ENCODE measurements at regions not wholly inside any gene's neighbourhood (a gene's known extent, or its start where the extent isn't known, plus 50 kb on each side); places are given as distances from the start of the nearest gene placed in this dataset.

- no peak for DNase-seq
These were observed 217.0 kb upstream of the CIBAR2 start for GRCh38 chr16:85329059-85329812.

DNA sequence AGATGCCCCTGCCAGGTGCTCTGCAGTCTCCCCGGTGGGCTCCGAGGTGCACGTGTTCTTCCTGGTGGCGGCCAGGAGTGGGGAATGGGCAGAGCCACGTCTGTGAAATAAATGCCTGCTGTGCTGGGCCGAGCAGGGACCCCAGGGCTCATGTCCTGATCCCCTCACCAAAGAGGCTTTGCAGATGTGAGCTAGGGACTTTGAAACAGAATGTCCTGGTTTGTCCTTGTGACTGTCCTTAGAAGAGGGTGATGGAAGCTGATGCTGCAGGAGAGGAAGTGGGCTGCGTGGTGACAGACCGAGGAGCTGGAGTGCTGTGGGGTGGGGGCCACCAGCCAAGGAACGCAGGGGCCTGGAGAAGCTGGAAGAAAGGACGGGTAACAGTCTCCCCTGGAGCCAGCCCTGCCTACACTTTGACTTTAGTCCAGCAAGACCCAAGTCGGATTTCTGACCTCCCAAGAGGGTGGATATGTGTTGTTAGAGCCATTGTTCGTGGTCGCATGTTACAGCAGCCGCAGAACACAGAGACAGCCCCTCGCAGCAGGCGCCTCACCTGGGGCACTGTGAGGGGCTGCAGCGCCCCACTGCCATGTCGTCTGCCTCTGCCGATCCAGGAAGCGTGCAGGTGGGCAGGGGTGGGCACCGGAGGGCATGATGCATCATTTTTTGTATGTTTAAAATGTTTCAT lies 217.9 kb upstream of the CIBAR2 start:
- DNase-seq, result no peak

- DNase-seq, result no peak
These were observed 218.5 kb upstream of the CIBAR2 start for GRCh38 chr16:85330694-85331188.

DNA sequence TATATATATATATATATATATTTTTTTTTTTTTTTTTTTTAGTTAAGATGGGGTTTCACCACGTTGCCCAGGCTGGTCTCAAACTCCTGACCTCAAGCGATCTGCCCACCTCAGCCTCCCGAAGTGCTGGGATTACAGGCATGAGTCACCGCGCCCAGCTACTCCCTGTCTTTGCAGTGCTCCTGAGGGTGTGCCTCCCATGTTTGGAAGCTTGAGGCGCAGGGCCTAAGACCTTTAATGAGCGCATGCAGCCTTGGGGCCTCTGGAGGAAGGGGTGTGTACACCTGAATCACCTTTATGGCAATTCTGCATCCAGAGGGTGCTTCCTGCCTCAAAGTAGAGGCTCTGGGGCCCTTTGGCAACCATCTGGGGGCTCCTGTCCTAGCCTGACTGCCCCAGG lies 219.4 kb upstream of the CIBAR2 start:
- DNase-seq, result no peak

- no peak for DNase-seq
These were observed 219.9 kb upstream of the CIBAR2 start for GRCh38 chr16:85332175-85332574.

- no peak for DNase-seq
These were observed 221.1 kb upstream of the CIBAR2 start for GRCh38 chr16:85333337-85333736.

DNA sequence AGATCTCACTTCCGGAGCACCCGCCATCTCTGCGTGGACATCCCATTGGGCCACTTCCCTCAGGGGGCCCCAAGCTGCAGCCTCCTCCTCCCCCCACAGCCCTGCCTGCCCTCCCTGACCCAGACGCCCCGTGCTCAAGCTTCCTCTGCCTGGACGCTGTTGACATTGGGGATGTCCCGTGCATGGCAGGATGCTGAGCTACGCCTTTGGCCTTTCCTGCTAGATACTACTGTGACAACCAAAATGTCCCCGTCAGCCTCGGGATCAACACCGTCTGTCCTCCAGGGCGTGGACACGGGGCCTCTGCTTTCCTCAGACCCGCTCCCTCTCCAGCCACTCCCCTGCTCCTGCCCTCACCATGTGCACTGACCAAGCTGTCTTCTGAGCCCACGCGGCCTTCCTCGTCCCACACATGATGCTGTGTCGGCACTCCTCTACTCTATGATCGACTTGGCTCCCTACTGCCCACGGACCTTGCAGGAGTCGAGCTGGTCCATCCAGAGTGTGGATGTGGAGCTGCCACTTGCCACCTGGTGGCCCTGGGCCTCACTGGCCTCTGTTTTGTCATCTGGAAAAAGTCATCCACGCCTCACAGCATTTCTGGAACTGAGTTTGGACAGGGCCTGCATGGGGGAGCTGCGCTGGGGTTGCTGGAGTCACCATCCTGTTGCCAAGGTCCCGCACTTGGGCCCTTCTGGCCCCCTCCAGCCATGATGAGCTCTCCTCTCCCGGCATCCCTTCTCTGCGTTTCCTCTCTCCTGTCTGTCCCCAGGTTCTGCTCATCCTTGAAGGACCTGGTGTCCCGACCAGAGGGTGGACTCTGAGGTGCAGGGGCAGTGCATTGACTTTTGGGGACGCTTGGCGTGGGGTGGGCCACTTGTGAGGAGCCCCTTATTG lies 221.7 kb upstream of the CIBAR2 start:
- DNase-seq, result no peak

- peak; percentile 20 for DNase-seq
These were observed 222.7 kb upstream of the CIBAR2 start for GRCh38 chr16:85334718-85335583.

- no peak for DNase-seq
These were observed 223.6 kb upstream of the CIBAR2 start for GRCh38 chr16:85335584-85336491.

DNA sequence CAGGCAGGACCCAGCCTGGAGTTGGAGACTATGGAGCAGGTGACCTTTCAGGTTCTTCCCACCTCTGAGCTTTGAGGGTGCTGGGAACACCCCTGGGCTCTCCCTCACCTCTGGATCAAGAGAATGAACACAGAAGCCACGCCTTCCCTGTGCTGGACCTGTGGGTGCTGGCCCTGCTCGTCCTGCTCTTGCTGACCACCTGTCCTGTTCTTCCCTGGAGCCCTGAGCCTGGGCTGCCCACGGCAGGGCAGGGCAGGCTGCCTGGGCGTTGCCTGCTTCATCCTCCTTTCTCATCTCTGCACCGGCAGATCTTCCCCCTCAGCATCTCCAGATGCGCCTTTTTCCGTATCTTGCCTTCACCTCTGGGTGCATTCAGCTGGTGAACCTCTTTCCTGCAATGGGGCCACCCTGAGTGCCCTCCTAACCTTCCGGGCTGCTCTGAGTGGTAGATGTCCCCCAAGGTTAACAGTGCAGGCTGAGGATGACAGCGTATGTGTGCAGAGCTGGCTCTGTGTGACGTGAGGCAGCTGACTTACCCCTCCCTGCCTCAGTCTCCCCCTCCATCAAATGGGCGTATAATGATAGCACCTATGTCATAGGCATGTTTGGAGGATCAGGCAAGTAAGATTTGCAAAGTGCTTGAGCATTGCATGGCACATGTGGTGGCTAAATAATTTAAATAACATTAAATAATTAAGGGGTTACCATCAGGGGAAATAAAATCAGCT lies 225.8 kb upstream of the CIBAR2 start:
- DNase-seq, result no peak

DNA sequence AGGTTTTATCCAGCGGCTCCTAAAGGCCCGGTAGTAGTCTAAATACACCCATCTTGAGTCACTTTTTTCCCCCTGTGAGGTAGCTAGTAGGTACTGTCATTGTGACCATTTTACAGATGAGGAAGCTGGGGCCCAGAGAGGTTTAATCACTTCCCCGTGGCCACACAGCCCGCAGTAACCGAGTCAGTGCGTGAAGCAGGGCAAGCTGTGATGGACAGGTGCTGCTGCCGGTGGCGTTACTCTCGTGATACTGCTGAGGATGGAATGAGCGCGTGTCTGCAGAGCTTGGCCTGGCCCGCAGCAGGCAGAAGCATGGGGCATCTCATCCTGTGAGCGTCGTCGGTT lies 226.3 kb upstream of the CIBAR2 start:
- no peak for DNase-seq

DNA sequence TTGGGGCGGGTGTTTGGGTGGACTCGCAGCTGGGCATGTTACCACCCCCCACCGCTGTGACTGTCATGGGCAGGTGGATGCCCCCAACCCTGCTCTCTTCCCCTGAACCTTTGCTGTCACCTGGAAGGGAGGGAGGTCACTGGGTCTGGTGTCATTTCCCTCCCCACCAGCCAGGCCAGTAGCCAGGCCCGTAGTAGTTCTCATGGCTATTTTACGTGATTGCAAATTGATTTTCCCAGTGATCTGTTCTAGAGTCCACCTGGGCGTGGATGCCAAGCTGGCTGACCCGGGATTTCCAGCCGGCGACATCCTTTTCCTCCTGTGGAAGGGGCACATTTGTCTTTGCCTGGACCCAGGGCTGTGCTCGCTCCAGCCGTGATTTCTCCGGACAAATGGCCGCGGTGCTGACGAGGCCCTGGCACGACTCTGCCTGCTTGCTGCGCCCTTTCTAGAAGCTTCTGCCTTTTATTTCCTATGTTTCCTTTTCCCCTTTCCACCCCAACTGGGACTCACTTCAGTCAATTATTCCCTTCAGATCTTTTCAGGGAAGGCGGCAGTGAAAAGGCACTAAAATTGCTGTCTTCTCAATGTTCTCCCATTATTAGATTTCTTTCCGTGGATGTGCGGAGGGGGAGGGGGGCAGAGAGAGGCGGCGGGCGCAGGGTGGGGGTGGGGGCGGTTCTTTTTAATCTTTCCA lies 226.9 kb upstream of the CIBAR2 start:
- DNase-seq, result no peak

- DNase-seq, result no peak
These were observed 229.9 kb upstream of the CIBAR2 start for GRCh38 chr16:85341972-85342695.

GRCh38 chr16:85344502-85345128 lies 232.3 kb upstream of the CIBAR2 start:
- no peak for DNase-seq

DNA sequence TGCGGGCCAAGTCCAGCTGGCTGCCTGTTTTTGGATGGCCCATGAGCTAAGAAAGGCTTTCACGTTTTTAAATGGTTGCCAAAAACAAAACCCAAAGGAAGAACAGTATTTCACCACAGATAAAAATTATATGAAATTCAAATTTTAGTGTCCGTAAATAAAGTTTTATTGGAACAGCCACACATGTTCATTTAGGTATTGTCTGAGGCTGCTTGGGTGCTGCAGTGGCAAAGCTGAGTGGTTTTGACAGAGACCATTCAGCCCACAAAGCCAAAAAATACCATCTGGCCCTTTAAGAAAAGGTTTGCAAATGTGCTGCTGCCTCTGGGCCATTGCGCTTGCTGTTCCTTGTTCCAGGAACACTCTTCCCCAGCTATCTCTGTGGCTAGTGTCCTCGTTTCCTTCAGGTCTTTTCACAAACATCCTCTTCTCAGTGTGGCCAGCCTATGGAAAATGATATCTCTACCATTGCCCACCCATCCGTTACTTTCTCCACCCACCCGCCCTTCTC lies 232.9 kb upstream of the CIBAR2 start:
- no peak for DNase-seq

DNA sequence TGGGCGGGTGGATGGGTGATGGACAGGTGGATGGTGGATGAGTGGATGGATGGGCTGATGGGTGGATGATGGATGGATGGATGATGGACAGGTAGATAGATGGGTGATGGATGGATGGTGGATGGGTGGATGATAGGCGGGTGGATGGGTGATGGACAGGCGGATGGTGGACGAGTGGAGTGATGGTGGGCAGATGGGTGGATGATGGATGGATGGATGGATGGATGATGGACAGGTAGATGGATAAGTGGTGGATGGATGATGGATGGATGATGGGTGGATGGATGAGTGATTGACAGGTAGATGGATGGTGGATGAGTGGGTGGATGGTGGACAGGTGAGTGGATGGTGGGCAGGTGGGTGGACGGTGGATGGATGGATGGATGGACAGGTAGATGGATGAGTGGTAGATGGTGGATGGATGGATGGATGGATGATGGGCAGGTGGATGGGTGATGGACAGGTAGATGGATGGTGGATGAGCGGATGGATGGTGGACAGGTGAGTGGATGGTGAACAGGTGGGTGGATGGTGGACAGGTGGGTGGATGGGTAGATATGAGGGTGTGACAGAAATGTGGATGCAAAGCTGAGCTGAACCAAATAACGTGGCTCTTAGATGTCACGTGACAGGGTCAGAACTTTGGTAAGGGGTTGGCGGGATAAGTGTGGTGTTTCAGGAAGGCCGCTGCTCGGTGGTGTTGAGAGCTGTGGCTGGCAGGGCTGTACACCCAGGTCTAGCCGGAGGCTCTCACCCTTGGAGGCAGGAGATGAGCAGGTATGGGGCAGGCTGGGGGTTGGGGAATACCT lies 234.3 kb upstream of the CIBAR2 start:
- DNase-seq, result no peak

DNA sequence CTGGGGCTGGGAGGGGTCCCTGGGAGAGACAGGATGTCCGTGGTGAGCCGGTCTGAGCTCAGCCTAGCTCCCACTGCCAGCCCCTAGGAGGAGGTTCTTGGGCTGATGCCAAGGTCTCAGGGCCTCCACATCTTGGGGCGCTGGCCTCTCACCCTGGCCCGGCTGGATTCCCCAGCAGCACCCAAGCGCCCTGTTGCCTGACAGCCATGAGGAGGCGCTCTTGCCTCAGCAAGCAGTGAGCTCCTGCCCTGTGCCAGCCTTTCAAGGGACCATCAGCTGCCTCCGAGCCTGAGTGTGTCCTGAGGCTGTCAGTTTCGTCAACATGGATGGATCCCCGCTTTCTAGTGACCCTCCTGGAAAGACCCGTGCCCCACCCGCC lies 234.9 kb upstream of the CIBAR2 start:
- DNase-seq, result no peak

Measured in stimulated activated CD4-positive, alpha-beta T cell treated with anti-CD3 and anti-CD28 coated beads, Interleukin-1b, Interleukin-23, amount 100 ng/mL, for 48 hours (primary cell).